GM18507 (cell line): ENCODE measurements at regions not wholly inside any gene's neighbourhood (a gene's known extent, or its start where the extent isn't known, plus 50 kb on each side); places are given as distances from the start of the nearest gene placed in this dataset.

Source experiments
- DNase-seq: peaks from one replicate; pipeline ENCODE4 v3.0.0; 2011; ENCODE audit warnings: low read depth; ENCODE audit not compliant: insufficient read length; ENCODE audit errors: extremely low spot score
- FAIRE-seq: peaks from 2 replicates; lab custom pipeline; 2011; peaks lifted over from hg19 to GRCh38; lab: Jason Lieb, UNC

DNA sequence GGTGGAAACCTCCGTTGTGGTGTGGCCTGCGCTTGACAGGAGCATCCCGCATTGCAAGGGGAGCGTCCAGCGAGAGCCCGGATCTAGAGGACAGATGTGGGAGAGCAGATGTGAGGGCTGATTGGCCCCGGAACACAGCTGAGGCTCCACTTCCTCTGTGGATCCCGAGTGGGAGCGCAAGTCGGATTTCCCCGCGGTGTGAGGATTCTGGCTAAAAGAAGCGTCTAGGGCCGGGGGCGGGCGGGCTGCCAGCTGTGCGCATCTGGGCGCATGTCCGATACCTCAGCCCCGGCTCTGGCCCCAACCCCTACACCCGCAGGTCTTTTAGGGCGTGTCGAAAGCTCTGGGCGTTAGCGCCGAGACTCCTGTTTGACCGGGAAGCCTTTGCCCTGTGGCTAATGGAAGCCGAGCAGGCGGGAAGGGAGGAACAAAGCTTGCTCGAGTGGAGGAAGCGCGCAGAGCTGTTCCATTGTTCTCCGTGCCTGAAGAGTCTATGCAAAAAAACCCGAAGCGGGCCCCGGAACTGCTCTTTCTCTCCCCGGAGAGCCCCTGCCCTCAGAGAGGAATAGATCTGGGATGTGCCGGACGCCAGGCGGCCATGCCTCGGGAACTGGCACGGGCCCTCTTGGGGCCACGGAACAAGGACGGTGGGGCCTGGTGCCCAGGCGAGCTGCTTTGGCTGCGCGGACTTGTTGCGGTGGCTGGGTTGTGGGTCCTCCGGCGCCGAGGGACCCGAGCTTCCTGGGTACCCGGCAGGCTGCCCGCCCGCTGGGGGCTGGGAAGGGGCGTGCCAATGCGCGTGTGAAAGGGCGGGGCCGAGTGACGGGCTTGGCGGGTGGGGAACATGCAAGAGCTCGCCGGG, 111.1 kb downstream of the NAV1 start:
- DNase-seq = no peak
- no peak for FAIRE-seq

DNA sequence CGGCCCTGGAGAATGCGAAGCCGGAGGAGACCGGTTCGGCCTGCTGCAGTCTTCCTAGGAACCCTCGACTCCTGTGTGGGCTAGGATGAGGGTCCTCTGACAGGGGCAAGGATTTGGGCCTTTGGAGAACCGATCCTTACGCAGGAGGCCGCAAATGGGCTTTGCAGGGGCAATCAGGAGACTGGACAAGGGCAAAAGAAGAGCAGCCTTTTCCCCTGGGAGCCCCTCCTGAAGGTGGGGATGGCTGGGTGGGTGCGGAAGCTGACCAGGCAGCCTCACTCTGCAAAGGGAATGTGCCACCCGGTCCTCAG, 111.7 kb downstream of the NAV1 start:
- no peak for DNase-seq
- no peak for FAIRE-seq

- DNase-seq = no peak
- no peak for FAIRE-seq
Measured at GRCh38 chr1:201652181-201652580, 113.3 kb downstream of the NAV1 start.

GRCh38 chr1:201653233-201653632, 114.3 kb downstream of the NAV1 start:
- DNase-seq = no peak
- no peak for FAIRE-seq

- FAIRE-seq (no peak), DNase-seq (no peak)
Measured at GRCh38 chr1:201653883-201654282, 115.0 kb downstream of the NAV1 start.

DNA sequence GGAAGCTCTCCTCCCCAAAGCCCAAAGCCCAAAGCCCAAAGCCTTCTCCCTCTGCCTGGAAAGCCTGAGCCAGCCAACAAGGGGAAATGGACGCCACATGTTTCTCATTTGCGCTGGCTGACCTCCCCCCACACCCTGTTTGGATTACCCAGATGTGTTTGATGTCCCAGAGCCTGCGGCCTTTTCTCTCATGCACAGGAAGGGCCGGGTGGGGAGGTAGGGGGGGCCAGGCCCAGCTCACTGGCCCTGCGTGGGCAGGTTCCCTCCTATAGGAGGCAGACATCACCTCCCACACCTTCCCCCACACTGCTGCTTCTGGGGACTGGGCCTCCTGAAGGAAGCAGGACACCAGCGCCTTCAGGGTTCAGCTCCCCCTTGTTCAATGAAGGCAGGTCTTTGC, 116.3 kb downstream of the NAV1 start:
- DNase-seq (no peak), FAIRE-seq (no peak)

- DNase-seq = no peak
- FAIRE-seq = no peak
Measured at GRCh38 chr1:201655910-201656309, 117.0 kb downstream of the NAV1 start.

- DNase-seq = no peak
- FAIRE-seq = no peak
Measured at GRCh38 chr1:201656311-201657032, 117.5 kb downstream of the NAV1 start.

GRCh38 chr1:201659572-201659971, 120.6 kb downstream of the NAV1 start:
- FAIRE-seq = no peak
- no peak for DNase-seq

GRCh38 chr1:201660931-201661822, 122.2 kb downstream of the NAV1 start:
- no peak for FAIRE-seq
- no peak for DNase-seq

- DNase-seq (no peak), FAIRE-seq (no peak)
Measured at GRCh38 chr1:201661823-201662359, 123.0 kb downstream of the NAV1 start.

- no peak for DNase-seq
- no peak for FAIRE-seq
Measured at GRCh38 chr1:201662646-201663045, 123.7 kb downstream of the NAV1 start.

DNA sequence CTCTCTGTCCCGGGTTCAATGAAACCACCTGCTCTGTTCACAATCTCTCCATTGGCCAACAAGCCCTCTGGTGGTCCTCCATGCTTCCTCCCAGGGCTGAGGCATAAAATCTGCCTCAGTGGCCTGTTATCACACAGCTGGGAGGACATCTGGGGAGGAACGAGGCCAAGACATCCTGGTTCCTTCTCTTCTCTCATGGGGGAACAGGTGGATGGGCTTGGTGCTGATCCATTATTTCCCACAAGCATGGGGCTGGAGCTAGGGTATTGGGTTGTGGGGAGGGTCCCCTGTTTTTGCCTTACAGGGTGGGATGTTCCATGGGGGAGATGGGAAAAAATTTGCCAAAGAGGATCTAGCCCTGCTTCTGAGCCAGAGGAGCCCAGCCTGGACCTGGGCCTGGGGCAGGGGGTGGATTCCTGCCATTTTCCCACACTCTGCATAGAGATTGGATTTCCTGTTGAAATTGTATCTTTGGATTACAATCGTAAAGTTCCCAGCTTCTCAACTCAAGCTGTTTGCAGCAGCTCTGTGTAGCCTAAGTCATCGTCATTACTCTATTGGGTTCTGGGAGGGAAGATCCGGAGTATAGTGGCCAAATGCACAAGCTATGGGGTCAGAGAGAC, 124.7 kb downstream of the NAV1 start:
- DNase-seq (no peak), FAIRE-seq (no peak)

- DNase-seq = no peak
- no peak for FAIRE-seq
Measured at GRCh38 chr1:201665036-201665435, 126.1 kb downstream of the NAV1 start.

DNA sequence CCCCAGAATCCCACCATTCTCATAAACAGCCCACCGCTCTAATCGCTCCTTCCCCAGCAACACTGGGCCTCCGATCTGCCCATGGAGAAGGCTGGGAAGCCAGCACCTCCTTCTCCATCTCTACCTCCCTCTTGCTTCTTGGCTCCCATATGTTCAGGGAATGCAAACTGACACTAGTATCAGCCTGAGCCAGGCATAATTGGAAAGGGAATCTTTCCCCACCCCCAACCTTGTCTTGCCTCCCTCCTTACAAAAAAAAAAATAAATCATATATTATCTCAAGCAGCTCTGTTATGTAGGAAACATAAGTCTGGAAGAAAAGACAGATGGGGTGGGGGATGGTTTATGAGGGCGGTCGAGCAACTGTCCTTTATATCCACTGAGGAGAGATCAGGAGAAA, 127.2 kb downstream of the NAV1 start:
- DNase-seq (no peak), FAIRE-seq (no peak)

GRCh38 chr1:201666645-201667044, 127.7 kb downstream of the NAV1 start:
- FAIRE-seq (no peak), DNase-seq (no peak)

GRCh38 chr1:201667479-201667878, 128.6 kb downstream of the NAV1 start:
- FAIRE-seq (no peak), DNase-seq (no peak)

- DNase-seq = no peak
Measured at GRCh38 chr1:201670517-201670916, 131.6 kb downstream of the NAV1 start.

GRCh38 chr1:201672685-201673084, 133.8 kb downstream of the NAV1 start:
- no peak for DNase-seq
- FAIRE-seq = no peak

More at GRCh38 chr1:201670517-201670916, 131.6 kb downstream of the NAV1 start:
- FAIRE-seq = no peak
